ENCODE measurements at regions not wholly inside any gene's neighbourhood (a gene's known extent, or its start where the extent isn't known, plus 50 kb on each side); places are given as distances from the start of the nearest gene placed in this dataset.

DNA sequence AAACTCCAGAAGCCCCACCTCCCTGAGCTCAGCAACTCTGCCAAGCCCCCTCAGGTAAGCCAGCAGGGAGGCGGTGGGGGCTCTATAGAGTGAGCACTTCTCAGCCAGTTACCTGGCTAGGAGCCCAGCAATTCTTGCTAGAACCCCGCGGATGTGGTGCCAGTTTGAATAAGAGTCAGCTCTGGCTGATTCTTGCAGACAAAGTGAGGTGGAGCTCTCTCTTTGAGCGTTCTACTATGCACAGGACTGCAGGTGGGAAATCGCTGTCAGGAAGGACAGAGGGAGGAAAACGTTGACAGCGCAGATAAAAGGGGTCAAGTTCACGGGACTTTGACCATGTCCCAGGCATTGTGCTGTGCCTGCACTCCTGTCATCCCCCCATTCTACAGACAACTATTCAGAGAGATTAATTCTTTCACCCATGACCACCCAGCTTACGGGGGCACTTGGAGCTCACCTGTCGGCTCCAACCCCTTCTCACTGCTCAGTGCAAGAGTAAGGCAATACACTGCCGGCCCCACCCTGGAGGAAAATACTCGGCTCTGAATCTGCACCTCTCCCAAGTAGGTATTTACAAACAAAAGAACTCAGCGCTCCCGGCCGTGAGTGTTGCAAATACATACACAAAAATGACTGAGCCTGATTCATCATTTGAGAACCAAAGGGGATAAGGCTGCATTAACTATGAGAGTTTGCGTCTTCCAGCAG is 92.9 kb downstream of the ANKRD60 start:
- Histone ChIP-seq H3K4me3 (ENCODE audit: low read depth, low read length, poor library complexity, severe bottlenecking) (no peak overlapping the region), H3K79me2 (ENCODE audit: insufficient read depth, low read length) (no peaks in the 10 kb centered on the region), H3K36me3 (ENCODE audit: insufficient read depth, low read length) (no peaks in the 10 kb centered on the region), H3F3A (ENCODE audit: insufficient read depth, low read length) (no peaks in the 10 kb centered on the region), H3K4me1 (ENCODE audit: insufficient read depth, low read length, severe bottlenecking) (no peaks in the 10 kb centered on the region), H3K9me3 (ENCODE audit: low read length) (no peaks in the 10 kb centered on the region), H3K9me2 (ENCODE audit: low read depth, low read length) (no peaks in the 10 kb centered on the region), H3K9ac (ENCODE audit: low read length) (no peak overlapping the region), H3K4me2 (ENCODE audit: low read length) (no peak overlapping the region), H4K20me1 (ENCODE audit: insufficient read depth, low read length) (no peaks in the 10 kb centered on the region), H3K27me3 (ENCODE audit: insufficient read depth, low read length) (no peaks in the 10 kb centered on the region), H2AFZ (ENCODE audit: low read length) (no peak overlapping the region), H3K27ac (ENCODE audit: low read depth, low read length, poor library complexity, severe bottlenecking) (no peak overlapping the region)
- TF ChIP-seq EZH2 (IDR thresholded peaks at IDR 0.05; ENCODE audit: borderline replicate concordance, low read length): no peak
- TF ChIP-seq, protein P1, sequence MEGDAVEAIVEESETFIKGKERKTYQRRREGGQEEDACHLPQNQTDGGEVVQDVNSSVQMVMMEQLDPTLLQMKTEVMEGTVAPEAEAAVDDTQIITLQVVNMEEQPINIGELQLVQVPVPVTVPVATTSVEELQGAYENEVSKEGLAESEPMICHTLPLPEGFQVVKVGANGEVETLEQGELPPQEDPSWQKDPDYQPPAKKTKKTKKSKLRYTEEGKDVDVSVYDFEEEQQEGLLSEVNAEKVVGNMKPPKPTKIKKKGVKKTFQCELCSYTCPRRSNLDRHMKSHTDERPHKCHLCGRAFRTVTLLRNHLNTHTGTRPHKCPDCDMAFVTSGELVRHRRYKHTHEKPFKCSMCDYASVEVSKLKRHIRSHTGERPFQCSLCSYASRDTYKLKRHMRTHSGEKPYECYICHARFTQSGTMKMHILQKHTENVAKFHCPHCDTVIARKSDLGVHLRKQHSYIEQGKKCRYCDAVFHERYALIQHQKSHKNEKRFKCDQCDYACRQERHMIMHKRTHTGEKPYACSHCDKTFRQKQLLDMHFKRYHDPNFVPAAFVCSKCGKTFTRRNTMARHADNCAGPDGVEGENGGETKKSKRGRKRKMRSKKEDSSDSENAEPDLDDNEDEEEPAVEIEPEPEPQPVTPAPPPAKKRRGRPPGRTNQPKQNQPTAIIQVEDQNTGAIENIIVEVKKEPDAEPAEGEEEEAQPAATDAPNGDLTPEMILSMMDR (IDR thresholded peaks at IDR 0.05; ENCODE audit: low read length): no peak

DNA sequence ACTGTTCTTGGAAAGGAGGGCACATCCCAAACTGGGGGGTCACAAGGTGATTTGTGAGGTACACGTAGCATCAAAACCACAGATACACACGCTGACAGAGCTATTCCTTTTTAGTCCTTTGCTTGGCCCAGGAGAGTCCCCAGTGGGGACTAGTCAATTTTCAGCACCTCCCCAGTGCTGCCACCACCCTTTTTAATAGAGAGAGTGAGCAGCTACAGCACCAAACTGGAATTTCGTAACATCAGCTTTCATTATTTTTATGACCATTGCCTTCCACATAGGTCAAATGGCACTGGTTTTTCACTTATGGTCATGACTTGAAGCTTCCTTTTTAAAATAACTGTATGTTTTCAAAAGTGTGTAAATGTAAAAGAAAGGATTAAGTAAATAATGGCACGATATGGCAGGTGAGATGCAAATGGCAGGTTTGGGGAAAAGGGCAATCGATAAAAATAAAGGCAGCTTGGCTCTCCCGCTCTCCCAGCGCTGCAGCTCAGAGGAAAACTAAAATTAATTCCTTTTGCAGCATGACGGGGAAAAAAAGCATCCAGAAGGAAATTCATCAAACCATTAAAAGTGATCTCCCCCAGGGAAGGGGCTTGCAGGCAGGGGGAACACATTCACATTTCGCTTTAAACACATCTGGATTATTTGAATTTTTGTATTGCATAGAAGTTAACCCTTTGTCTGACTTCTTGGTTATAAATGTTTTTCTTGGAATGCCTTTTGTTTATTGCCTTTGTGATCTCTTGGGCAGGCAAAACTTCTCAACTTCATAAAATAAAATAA is 95.2 kb downstream of the ANKRD60 start:
- H3K4me3 ChIP-seq (ENCODE audit: low read depth, low read length, poor library complexity, severe bottlenecking): no peak overlapping the region
- H3K4me2 ChIP-seq (ENCODE audit: low read length): no peak overlapping the region
- H4K20me1 ChIP-seq (ENCODE audit: insufficient read depth, low read length): no peaks in the 10 kb centered on the region
- no peaks in the 10 kb centered on the region for H3K4me1 ChIP-seq (ENCODE audit: insufficient read depth, low read length, severe bottlenecking)
- no peaks in the 10 kb centered on the region for H3K9me3 ChIP-seq (ENCODE audit: low read length)
- no peaks in the 10 kb centered on the region for H3K27me3 ChIP-seq (ENCODE audit: insufficient read depth, low read length)
- H3K9ac ChIP-seq (ENCODE audit: low read length): no peak overlapping the region
- TF ChIP-seq, protein P1 (IDR thresholded peaks at IDR 0.05; ENCODE audit: low read length): no peak
- no peak for TF ChIP-seq EZH2 (IDR thresholded peaks at IDR 0.05; ENCODE audit: borderline replicate concordance, low read length)
- no peaks in the 10 kb centered on the region for H3K9me2 ChIP-seq (ENCODE audit: low read depth, low read length)
- H3K27ac ChIP-seq (ENCODE audit: low read depth, low read length, poor library complexity, severe bottlenecking): no peak overlapping the region
- H2AFZ ChIP-seq (ENCODE audit: low read length): no peak overlapping the region
- H3K36me3 ChIP-seq (ENCODE audit: insufficient read depth, low read length): no peaks in the 10 kb centered on the region
- H3F3A ChIP-seq (ENCODE audit: insufficient read depth, low read length): no peaks in the 10 kb centered on the region
- no peaks in the 10 kb centered on the region for H3K79me2 ChIP-seq (ENCODE audit: insufficient read depth, low read length)

DNA sequence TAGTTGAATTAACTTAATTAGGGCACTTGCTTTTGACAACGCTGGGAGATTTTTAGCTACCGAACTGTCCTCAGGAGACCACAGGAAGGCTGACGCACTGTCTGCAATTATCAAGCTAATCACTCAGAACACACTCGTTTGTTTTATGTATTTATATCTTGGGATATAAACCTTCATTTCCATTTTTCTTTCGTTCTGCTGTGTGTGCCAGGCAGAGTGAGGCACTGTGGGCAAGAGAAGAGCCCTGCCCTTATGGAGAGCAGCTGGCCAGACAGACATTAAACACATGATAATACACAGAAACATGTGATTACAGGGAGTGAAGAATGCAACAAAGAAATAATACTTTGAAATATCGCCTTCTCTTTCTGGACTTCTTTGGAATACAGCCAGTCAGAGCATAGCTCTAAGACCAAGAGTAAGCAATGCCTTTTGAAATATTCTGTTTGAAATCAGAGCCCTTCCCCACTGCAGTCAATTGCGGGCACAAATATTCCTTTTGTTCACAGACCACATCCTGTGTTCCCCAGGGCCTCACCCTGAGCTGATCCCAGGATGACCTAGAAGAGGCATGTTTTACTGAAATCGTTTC is 96.8 kb downstream of the ANKRD60 start:
- H3K27ac ChIP-seq (ENCODE audit: low read depth, low read length, poor library complexity, severe bottlenecking): no peak overlapping the region

More for the DNA sequence above, 96.8 kb downstream of the ANKRD60 start:
- no peak overlapping the region for H3K9ac ChIP-seq (ENCODE audit: low read length)
- no peak overlapping the region for H3K4me3 ChIP-seq (ENCODE audit: low read depth, low read length, poor library complexity, severe bottlenecking)
- TF ChIP-seq, protein P1 (IDR thresholded peaks at IDR 0.05; ENCODE audit: low read length): no peak
- TF ChIP-seq EZH2 (IDR thresholded peaks at IDR 0.05; ENCODE audit: borderline replicate concordance, low read length): no peak
- H3K9me3 ChIP-seq (ENCODE audit: low read length): no peaks in the 10 kb centered on the region
- no peaks in the 10 kb centered on the region for H3F3A ChIP-seq (ENCODE audit: insufficient read depth, low read length)
- H3K79me2 ChIP-seq (ENCODE audit: insufficient read depth, low read length): no peaks in the 10 kb centered on the region
- H2AFZ ChIP-seq (ENCODE audit: low read length): no peak overlapping the region
- H3K9me2 ChIP-seq (ENCODE audit: low read depth, low read length): no peaks in the 10 kb centered on the region
- H4K20me1 ChIP-seq (ENCODE audit: insufficient read depth, low read length): no peaks in the 10 kb centered on the region
- no peak overlapping the region for H3K4me2 ChIP-seq (ENCODE audit: low read length)
- no peaks in the 10 kb centered on the region for H3K4me1 ChIP-seq (ENCODE audit: insufficient read depth, low read length, severe bottlenecking)
- no peaks in the 10 kb centered on the region for H3K36me3 ChIP-seq (ENCODE audit: insufficient read depth, low read length)
- no peaks in the 10 kb centered on the region for H3K27me3 ChIP-seq (ENCODE audit: insufficient read depth, low read length)

Data from OCI-LY1 (cell line).